HepG2 (cell line): ENCODE measurements at regions not wholly inside any gene's neighbourhood (a gene's known extent, or its start where the extent isn't known, plus 50 kb on each side); places are given as distances from the start of the nearest gene placed in this dataset.

Experiments used
- ATAC-seq: fragments of 200-7000 bp; cut with Tn5 transposase; 3 replicates; pipeline ENCODE4 v1.9.1; 2020; ENCODE audit warnings: mild to moderate bottlenecking, moderate library complexity
- BruUV-seq: library from RNA; stranded (reverse); fragments of 400-500 nt; replicated peaks from 2 replicates; lab custom pipeline; 2021; lab: Mats Ljungman, UMichigan
- CTCF ChIA-PET: fragments of 300-600 bp; formaldehyde crosslinking; extraction: SDS; loops from one replicate; lab custom pipeline; 2021; ENCODE audit warnings: low total read pairs, inconsistent platforms, low intra/inter-chr PET ratio; lab: Yijun Ruan, JAX
- POLR2A ChIA-PET: fragments of 350-600 bp; sonication (Branson Sonifier 250); formaldehyde crosslinking; loops from one replicate; lab custom pipeline; 2020; ENCODE audit warnings: antibody characterized with exemption, inconsistent platforms; lab: Yijun Ruan, JAX
- DNase-seq: peaks from one replicate; pipeline ENCODE4 v3.0.0-alpha.2; 2015; ENCODE audit warnings: low spot score
- FAIRE-seq: peaks from 3 replicates; lab custom pipeline; 2011; peaks lifted over from hg19 to GRCh38; lab: Jason Lieb, UNC
- H2AFZ ChIP-seq: one replicate; pipeline ENCODE4 v1.6.1; 2011; ENCODE audit warnings: low read length, inconsistent platforms
- H3K27ac ChIP-seq: fragments of 300-600 bp; 3 replicates; pipeline ENCODE4 v1.8.0; 2011; ENCODE audit warnings: mixed run types, mild to moderate bottlenecking, mixed read lengths, low read length, inconsistent platforms; ENCODE audit not compliant: insufficient read depth; ENCODE audit errors: extremely low read length
- H3K27me3 ChIP-seq, 2 experiments: fragments of 200-600 bp in 1 of 2; 2 replicates in 1 of 2; 3 replicates in 1 of 2; pipeline versions ENCODE4 v1.6.0 to v1.8.0; 2011; ENCODE audit warnings: low read length in 2 of 2, mild to moderate bottlenecking in 2 of 2, moderate library complexity in 2 of 2, inconsistent platforms in 1 of 2; ENCODE audit not compliant: insufficient read depth in 2 of 2, control insufficient read depth in 1 of 2
- H3K36me3 ChIP-seq, 2 experiments: fragments of 200-600 bp in 1 of 2; replicated peaks in 1 of 2; 2 replicates in 1 of 2; 3 replicates in 1 of 2; pipeline versions ENCODE4 v1.5.1 to v1.8.0; 2011; ENCODE audit warnings: low read length in 2 of 2, inconsistent platforms in 1 of 2; ENCODE audit not compliant: insufficient read depth in 2 of 2, control insufficient read depth in 1 of 2
- H3K4me1 ChIP-seq: 2 replicates; pipeline ENCODE4 v1.5.1; 2012; ENCODE audit warnings: low read length, inconsistent platforms; ENCODE audit not compliant: insufficient read depth
- H3K4me2 ChIP-seq: 2 replicates; pipeline ENCODE4 v1.6.0; 2011; ENCODE audit warnings: low read depth, low read length, inconsistent platforms
- H3K4me3 ChIP-seq, 3 experiments: fragments of 200-600 bp in 1 of 3; sonication (generic), shearing (Covaris generic) in 1 of 3; replicated peaks in 1 of 3; 2 replicates each; pipeline ENCODE4 v1.5.1; 2011 to 2016; ENCODE audit warnings: low read length in 3 of 3, inconsistent platforms in 2 of 3, low read depth in 2 of 3, mild to moderate bottlenecking in 2 of 3, control low read depth in 1 of 3, mixed read lengths in 1 of 3; ENCODE audit not compliant: insufficient read depth in 1 of 3
- H3K79me2 ChIP-seq: one replicate; pipeline ENCODE4 v1.6.1; 2011; ENCODE audit warnings: low read length, inconsistent platforms; ENCODE audit not compliant: insufficient read depth
- H3K9ac ChIP-seq: 2 replicates; pipeline ENCODE4 v1.6.0; 2011; ENCODE audit warnings: mild to moderate bottlenecking, low read depth, low read length, inconsistent platforms; ENCODE audit not compliant: insufficient read depth
- H3K9me3 ChIP-seq: 2 replicates; pipeline ENCODE4 v1.5.1; 2012; ENCODE audit warnings: mild to moderate bottlenecking, low read length
- H4K20me1 ChIP-seq: 2 replicates; pipeline ENCODE4 v1.6.0; 2011; ENCODE audit warnings: inconsistent platforms, mild to moderate bottlenecking, low read length, moderate library complexity; ENCODE audit not compliant: insufficient read depth
- AFF4 ChIP-seq: sonication (generic); formaldehyde crosslinking; IDR thresholded peaks from 2 replicates; pipeline ENCODE4 v1.4.0; 2020; ENCODE audit warnings: missing genetic modification reagents
- CTCF ChIP-seq: sonication (generic); formaldehyde crosslinking; IDR thresholded peaks from 2 replicates; pipeline ENCODE4 v1.5.0; 2020; ENCODE audit warnings: mild to moderate bottlenecking, missing genetic modification reagents, moderate library complexity
- MAFG ChIP-seq: sonication (generic); formaldehyde crosslinking; IDR thresholded peaks from 2 replicates; pipeline ENCODE4 v1.5.1; 2020; ENCODE audit warnings: mild to moderate bottlenecking, missing genetic modification reagents
- MYPOP ChIP-seq: sonication (generic); formaldehyde crosslinking; IDR thresholded peaks from 2 replicates; pipeline ENCODE4 v1.8.1; 2023; ENCODE audit warnings: mild to moderate bottlenecking, moderate library complexity, missing genetic modification reagents
- PLRG1 ChIP-seq: fragments of 450-650 bp; conservative IDR thresholded peaks from 2 replicates; pipeline ENCODE4 v1.6.1; 2016
- SRSF4 ChIP-seq: fragments of 200-400 bp; formaldehyde crosslinking; IDR thresholded peaks from one replicate; pipeline ENCODE4 v1.6.1; 2018; ENCODE audit warnings: mild to moderate bottlenecking, low read depth, low read length, moderate library complexity; ENCODE audit not compliant: poor library complexity, severe bottlenecking
- SRY ChIP-seq: sonication (generic); formaldehyde crosslinking; IDR thresholded peaks from 2 replicates; pipeline ENCODE4 v1.8.0; 2022; ENCODE audit warnings: mild to moderate bottlenecking, missing genetic modification reagents
- TRIM24 ChIP-seq: sonication (generic); formaldehyde crosslinking; IDR thresholded peaks from 2 replicates; pipeline ENCODE4 v1.8.0; 2022; ENCODE audit warnings: mild to moderate bottlenecking, missing genetic modification reagents
- ZNF326 ChIP-seq: sonication (generic); formaldehyde crosslinking; IDR thresholded peaks from 2 replicates; pipeline ENCODE4 v1.4.0; 2020; ENCODE audit warnings: missing genetic modification reagents, borderline replicate concordance
- WGBS: methylation state at CpG from one replicate; pipeline ENCODE4 v1.1.6; 2017; ENCODE audit warnings: low lambda C conversion rate; 5-methylcytosine and 5-hydroxymethylcytosine counted together
- in situ Hi-C: cut with HindIII; loops from 2 replicates; pipeline ENCODE4 v1.10.0; 2017; ENCODE audit warnings: low pct_unique_long_range_greater_than_20kb; ENCODE audit not compliant: extremely low pct_ligation_motif_present
- intact Hi-C: fragments of 100-400 bp; cut with micrococcal nuclease; formaldehyde crosslinking; loops from one replicate; pipeline ENCODE4 v1.10.0; 2022; ENCODE audit not compliant: unreplicated experiment

GRCh38 chr19:29085206-29085605, 127.7 kb downstream of the UQCRFS1 start (continued):
- no peak for TF ChIP-seq MYPOP (CRISPR knock-in tag)
- TF ChIP-seq TRIM24 (CRISPR knock-in tag): no peak
- no peak for TF ChIP-seq AFF4
- TF ChIP-seq ZNF326: no peak
- no peak for TF ChIP-seq SRY (CRISPR knock-in tag)
- no peak for TF ChIP-seq PLRG1
- TF ChIP-seq MAFG (CRISPR knock-in tag): no peak
- TF ChIP-seq, all 625 proteins: peak for 0

GRCh38 chr19:29084266-29084665, 128.7 kb downstream of the UQCRFS1 start:
- TF ChIP-seq CTCF (CRISPR knock-in tag) (peak; percentile 43), SRSF4 (no peak)
- TF ChIP-seq, all 625 proteins: peak for 1
- Histone ChIP-seq H2AFZ (no peak overlapping the region), H3K79me2 (no peaks in the 10 kb centered on the region), H3K4me1 (0 out of 2 replicates have a peak, but pooled peaks cover 7% of the 10 kb centered on the region), H3K4me3 (no peak overlapping the region), H3K9me3 (no peaks in the 10 kb centered on the region), H3K27me3 (no peaks in the 10 kb centered on the region), H3K9ac (no peak overlapping the region), H4K20me1 (no peaks in the 10 kb centered on the region), H3K36me3 (no peaks in the 10 kb centered on the region), H3K27ac (no peak overlapping the region), H3K4me2 (no peak overlapping the region)
- BruUV-seq: no TSS peak
- ATAC-seq (peak; percentile 78), DNase-seq (no peak), FAIRE-seq (no peak)
- in situ Hi-C loops (no loop called here), intact Hi-C loops (loop anchor here (2.0 kb wide), 1 partner anchor 179 kb away; no protein-coding TSS in a partner anchor)
- ChIA-PET CTCF (no interaction called here), POLR2A (no interaction called here)
- 25% methylated on average over 8 of the region's 9 CpGs for WGBS
